ENCODE measurements at regions not wholly inside any gene's neighbourhood (a gene's known extent, or its start where the extent isn't known, plus 50 kb on each side); places are given as distances from the start of the nearest gene placed in this dataset.
"Not testable (repeated sequence)": the region's sequence is repeated elsewhere in the genome, so short reads cannot be mapped to it uniquely, and the experiment has no call there.

DNA sequence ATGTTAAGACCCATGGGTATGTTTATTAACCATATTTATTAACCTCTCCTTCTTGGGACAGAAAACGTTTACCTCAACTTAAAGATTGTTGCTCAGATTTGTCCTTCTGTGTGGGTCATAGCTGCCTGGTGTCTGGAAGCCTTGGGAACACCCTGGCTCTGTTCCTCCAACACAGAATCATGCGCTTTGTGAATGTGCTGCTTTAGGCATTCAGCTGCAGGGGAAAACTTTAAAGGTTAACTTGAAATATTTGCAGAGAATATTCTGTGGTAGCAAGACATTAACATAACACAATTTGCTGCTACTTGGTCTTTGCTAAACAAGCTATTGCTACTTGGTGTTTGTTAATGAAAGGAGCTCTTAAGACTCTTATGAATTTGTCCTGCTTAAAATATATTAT lies 50.5 kb upstream of the THOC3 start:
- not testable (repeated sequence) for DNase-seq (ENCODE audit: low read depth in 2 of 2)

- not testable (repeated sequence) for DNase-seq (ENCODE audit: low read depth in 2 of 2)
Observed at GRCh38 chr5:176020852-176021251, 52.7 kb upstream of the THOC3 start.

GRCh38 chr5:176023535-176023934 lies 55.4 kb upstream of the THOC3 start:
- DNase-seq (ENCODE audit: low read depth in 2 of 2), result not testable (repeated sequence)

- DNase-seq (ENCODE audit: low read depth in 2 of 2), result not testable (repeated sequence)
Observed at GRCh38 chr5:176029445-176029844, 61.3 kb upstream of the THOC3 start.

- DNase-seq (ENCODE audit: low read depth in 2 of 2), result not testable (repeated sequence)
Observed at GRCh38 chr5:176030361-176031117, 62.4 kb upstream of the THOC3 start.

DNA sequence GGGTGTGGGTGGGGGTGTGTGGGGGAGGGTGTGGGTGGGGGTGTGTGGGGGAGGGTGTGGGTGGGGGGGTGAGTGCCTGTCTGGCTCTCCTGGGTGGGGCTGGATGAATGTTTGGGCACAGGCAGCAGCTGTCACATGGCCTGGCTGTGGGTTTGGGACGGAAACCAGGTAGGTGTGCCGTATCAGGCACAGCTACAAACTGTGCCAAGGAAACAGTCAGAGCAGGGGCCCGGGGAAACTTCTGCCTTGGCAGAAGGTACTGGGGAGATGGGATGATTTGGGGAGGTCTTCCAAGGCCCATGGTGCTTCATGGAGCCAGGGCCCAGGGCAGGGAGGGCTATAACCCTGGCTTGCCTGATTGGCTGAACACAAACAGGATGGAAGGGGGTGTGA lies 63.0 kb upstream of the THOC3 start:
- not testable (repeated sequence) for DNase-seq (ENCODE audit: low read depth in 2 of 2)

DNA sequence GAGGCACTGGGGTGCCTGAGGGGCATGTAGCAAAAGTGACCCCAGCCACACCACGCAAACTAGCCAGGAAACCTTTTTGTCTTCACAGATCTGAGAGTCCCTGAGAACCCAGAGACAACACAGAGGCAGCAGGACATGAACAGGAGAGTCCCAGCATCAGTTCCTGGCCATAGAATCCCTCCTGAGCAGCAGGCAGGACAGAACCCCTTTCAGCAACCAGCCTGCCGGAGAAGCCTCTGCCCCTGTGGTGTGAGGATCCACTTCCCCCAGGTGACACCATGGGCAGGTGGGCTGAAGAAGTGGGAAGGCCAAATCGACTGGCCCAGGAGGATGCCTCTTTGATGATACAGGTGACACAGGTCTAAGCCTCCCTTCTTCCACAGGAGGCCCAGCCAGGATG lies 65.1 kb upstream of the THOC3 start:
- DNase-seq (ENCODE audit: low read depth in 2 of 2), result not testable (repeated sequence)

- DNase-seq (ENCODE audit: low read depth in 2 of 2), result not testable (repeated sequence)
Observed at GRCh38 chr5:176034407-176035200, 66.5 kb upstream of the THOC3 start.

GRCh38 chr5:176035201-176035530 lies 67.1 kb upstream of the THOC3 start:
- not testable (repeated sequence) for DNase-seq (ENCODE audit: low read depth in 2 of 2)

- not testable (repeated sequence) for DNase-seq (ENCODE audit: low read depth in 2 of 2)
Observed at GRCh38 chr5:176035816-176036308, 67.7 kb upstream of the THOC3 start.

GRCh38 chr5:176036391-176036790 lies 68.3 kb upstream of the THOC3 start:
- not testable (repeated sequence) for DNase-seq (ENCODE audit: low read depth in 2 of 2)

GRCh38 chr5:176037190-176037589 lies 69.1 kb upstream of the THOC3 start:
- not testable (repeated sequence) for DNase-seq (ENCODE audit: low read depth in 2 of 2)

GRCh38 chr5:176040105-176040801 lies 72.1 kb upstream of the THOC3 start:
- not testable (repeated sequence) for DNase-seq (ENCODE audit: low read depth in 2 of 2)

GRCh38 chr5:176041248-176041994 lies 73.3 kb upstream of the THOC3 start:
- DNase-seq (ENCODE audit: low read depth in 2 of 2), result not testable (repeated sequence)

DNA sequence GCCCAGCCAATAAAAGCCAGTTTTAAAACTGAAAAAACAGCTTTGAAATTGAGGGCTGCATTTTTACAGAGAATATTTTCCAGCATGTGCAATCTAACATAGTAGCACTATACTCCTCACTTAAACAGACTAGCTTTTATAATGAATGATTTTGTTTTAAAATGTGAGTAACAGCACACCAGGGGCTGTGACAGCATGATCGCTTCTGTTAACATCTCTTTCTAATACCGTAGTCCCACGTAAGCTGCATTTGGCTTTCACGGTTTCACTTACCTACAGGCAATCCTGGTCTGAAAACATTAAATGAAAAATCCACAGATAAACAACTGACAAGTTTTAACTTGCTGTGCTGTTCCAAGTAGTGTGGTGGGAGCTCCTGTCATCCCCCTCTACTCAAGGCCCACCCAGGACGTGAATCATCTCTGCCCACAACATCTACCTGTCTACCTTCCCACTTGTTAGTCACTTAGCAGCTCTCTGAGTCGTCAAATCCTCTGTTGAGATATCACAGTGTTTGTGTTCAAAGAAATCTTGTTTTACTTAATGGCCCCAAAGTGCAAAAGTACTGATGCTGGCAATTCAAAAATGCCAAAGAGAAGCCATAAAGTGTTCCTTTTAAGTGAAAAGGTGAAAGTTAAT lies 74.0 kb upstream of the THOC3 start:
- peak; percentile 17 to 31 for DNase-seq (ENCODE audit: low read depth in 2 of 2)

- DNase-seq (ENCODE audit: low read depth in 2 of 2), result not testable (repeated sequence)
Observed at GRCh38 chr5:176043252-176043829, 75.2 kb upstream of the THOC3 start.

- DNase-seq (ENCODE audit: low read depth in 2 of 2), result not testable (repeated sequence)
Observed at GRCh38 chr5:176043986-176044385, 75.9 kb upstream of the THOC3 start.

GRCh38 chr5:176044431-176044830 lies 76.3 kb upstream of the THOC3 start:
- DNase-seq (ENCODE audit: low read depth in 2 of 2), result not testable (repeated sequence)

DNA sequence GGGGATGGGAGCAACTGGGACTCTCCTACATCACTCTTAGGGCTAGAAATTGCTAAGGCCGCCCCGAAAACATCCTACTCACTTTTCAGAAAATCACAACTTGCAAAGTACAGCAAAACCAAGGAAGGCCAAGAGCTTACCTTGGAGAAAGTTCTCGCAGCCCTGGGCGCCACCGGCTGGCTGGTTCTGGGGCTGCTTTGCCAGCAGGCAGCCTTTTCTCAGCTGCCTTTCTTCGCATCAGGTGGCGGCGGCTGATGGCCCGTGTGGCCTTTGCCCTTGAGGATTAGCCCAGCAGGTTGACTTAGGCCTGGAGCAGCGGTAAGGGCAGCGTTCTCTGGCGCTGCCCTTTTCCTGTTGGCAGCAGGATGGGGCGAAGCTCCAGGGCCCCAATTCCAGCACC lies 77.3 kb upstream of the THOC3 start:
- DNase-seq (ENCODE audit: low read depth in 2 of 2), result not testable (repeated sequence)

- not testable (repeated sequence) for DNase-seq (ENCODE audit: low read depth in 2 of 2)
Observed at GRCh38 chr5:176048671-176049070, 80.6 kb upstream of the THOC3 start.
